MM.1S (cell line): ENCODE measurements at regions not wholly inside any gene's neighbourhood (a gene's known extent, or its start where the extent isn't known, plus 50 kb on each side); places are given as distances from the start of the nearest gene placed in this dataset.

Experiments used
- DNase-seq: peaks from one replicate; pipeline ENCODE4 v3.0.0-alpha.2; 2015
- H2AFZ ChIP-seq: fragments of 300-600 bp; sonication (generic); 2 replicates; pipeline ENCODE4 v1.6.0; 2016; ENCODE audit warnings: antibody characterized with exemption, low read length
- H3F3A ChIP-seq: fragments of 300-600 bp; sonication (generic); 2 replicates; pipeline ENCODE4 v1.6.1; 2016; ENCODE audit warnings: mild to moderate bottlenecking, antibody characterized with exemption, low read length, moderate library complexity, mixed read lengths; ENCODE audit not compliant: insufficient read depth
- H3K27ac ChIP-seq: fragments of 300-600 bp; sonication (generic); 2 replicates; pipeline ENCODE4 v1.5.1; 2016; ENCODE audit warnings: mild to moderate bottlenecking, low read length
- H3K27me3 ChIP-seq: fragments of 300-600 bp; sonication (generic); replicated peaks from 2 replicates; pipeline ENCODE4 v1.6.0; 2016; ENCODE audit warnings: low read length; ENCODE audit not compliant: insufficient read depth
- H3K36me3 ChIP-seq: fragments of 300-600 bp; sonication (generic); replicated peaks from 2 replicates; pipeline ENCODE4 v1.6.1; 2016; ENCODE audit warnings: mild to moderate bottlenecking, low read length, mixed read lengths; ENCODE audit not compliant: insufficient read depth
- H3K4me1 ChIP-seq: fragments of 300-600 bp; sonication (generic); 2 replicates; pipeline ENCODE4 v1.6.1; 2016; ENCODE audit warnings: low read length, mixed read lengths
- H3K4me2 ChIP-seq: fragments of 300-600 bp; sonication (generic); 2 replicates; pipeline ENCODE4 v1.6.0; 2016; ENCODE audit warnings: low read depth, low read length
- H3K4me3 ChIP-seq: fragments of 300-600 bp; sonication (generic); 2 replicates; pipeline ENCODE4 v1.5.1; 2016; ENCODE audit warnings: low read length, mixed read lengths
- H3K79me2 ChIP-seq: fragments of 300-600 bp; sonication (generic); 2 replicates; pipeline ENCODE4 v1.6.1; 2016; ENCODE audit warnings: mixed run types, low read length, mixed read lengths
- H3K9ac ChIP-seq: fragments of 300-600 bp; sonication (generic); 2 replicates; pipeline ENCODE4 v1.6.1; 2016; ENCODE audit warnings: low read length, mixed read lengths
- H3K9me2 ChIP-seq: fragments of 300-600 bp; sonication (generic); replicated peaks from 2 replicates; pipeline ENCODE4 v1.6.1; 2016; ENCODE audit warnings: mild to moderate bottlenecking, low read length, mixed read lengths; ENCODE audit not compliant: insufficient read depth
- H3K9me3 ChIP-seq: fragments of 300-600 bp; sonication (generic); replicated peaks from 2 replicates; pipeline ENCODE4 v1.6.1; 2016; ENCODE audit warnings: mild to moderate bottlenecking, low read length, mixed read lengths; ENCODE audit not compliant: insufficient read depth
- H4K20me1 ChIP-seq: fragments of 300-600 bp; sonication (generic); 2 replicates; pipeline ENCODE4 v1.6.1; 2016; ENCODE audit warnings: mild to moderate bottlenecking, low read length, moderate library complexity, mixed read lengths; ENCODE audit not compliant: insufficient read depth
- EZH2 ChIP-seq: fragments of 300-600 bp; sonication (generic); optimal IDR thresholded peaks from 2 replicates; pipeline ENCODE3; 2017; ENCODE audit warnings: low read depth, mild to moderate bottlenecking, antibody characterized with exemption, low read length, mixed read lengths
- EZH2phosphoT487 ChIP-seq: fragments of 300-600 bp; sonication (generic); IDR thresholded peaks from 2 replicates; pipeline ENCODE4 v1.6.1; 2018; ENCODE audit warnings: antibody characterized with exemption, low read length
- TF ChIP-seq, protein P1 (sequence below): fragments of 300-600 bp; sonication (generic); IDR thresholded peaks from 2 replicates; pipeline ENCODE4 v1.5.1; 2016; ENCODE audit warnings: antibody characterized with exemption, low read length, mixed read lengths

DNA sequence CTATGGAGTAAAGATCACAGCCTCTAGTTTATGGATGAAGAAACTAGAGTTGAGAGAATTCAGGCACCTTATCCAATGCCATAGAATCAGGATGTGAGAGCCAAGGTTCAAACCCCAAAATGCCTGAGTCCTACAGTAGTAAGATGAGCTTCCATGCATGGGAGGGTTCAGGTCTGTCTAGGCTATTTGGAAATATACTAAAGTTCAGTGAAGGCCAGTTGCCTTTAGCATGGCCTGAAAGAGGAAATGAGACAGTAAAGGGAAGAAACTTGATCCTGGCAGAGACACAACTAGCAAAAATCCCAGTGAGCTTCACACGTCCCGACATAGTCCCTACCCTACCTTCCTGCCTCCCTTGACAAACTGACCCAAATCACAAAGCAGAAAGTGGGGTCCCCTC, 317.0 kb downstream of the RASEF start:
- no peaks in the 10 kb centered on the region for H3K36me3 ChIP-seq
- H3K79me2 ChIP-seq = no peaks in the 10 kb centered on the region
- no peak overlapping the region for H3K4me3 ChIP-seq
- no peaks in the 10 kb centered on the region for H4K20me1 ChIP-seq
- no peaks in the 10 kb centered on the region for H3K9me3 ChIP-seq
- no peaks in the 10 kb centered on the region for H3K9me2 ChIP-seq
- H3K4me1 ChIP-seq = no peaks in the 10 kb centered on the region
- no peak for DNase-seq
- TF ChIP-seq, protein P1, sequence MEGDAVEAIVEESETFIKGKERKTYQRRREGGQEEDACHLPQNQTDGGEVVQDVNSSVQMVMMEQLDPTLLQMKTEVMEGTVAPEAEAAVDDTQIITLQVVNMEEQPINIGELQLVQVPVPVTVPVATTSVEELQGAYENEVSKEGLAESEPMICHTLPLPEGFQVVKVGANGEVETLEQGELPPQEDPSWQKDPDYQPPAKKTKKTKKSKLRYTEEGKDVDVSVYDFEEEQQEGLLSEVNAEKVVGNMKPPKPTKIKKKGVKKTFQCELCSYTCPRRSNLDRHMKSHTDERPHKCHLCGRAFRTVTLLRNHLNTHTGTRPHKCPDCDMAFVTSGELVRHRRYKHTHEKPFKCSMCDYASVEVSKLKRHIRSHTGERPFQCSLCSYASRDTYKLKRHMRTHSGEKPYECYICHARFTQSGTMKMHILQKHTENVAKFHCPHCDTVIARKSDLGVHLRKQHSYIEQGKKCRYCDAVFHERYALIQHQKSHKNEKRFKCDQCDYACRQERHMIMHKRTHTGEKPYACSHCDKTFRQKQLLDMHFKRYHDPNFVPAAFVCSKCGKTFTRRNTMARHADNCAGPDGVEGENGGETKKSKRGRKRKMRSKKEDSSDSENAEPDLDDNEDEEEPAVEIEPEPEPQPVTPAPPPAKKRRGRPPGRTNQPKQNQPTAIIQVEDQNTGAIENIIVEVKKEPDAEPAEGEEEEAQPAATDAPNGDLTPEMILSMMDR = no peak
- no peak for TF ChIP-seq EZH2phosphoT487
- TF ChIP-seq EZH2 = no peak
- H3K4me2 ChIP-seq = no peak overlapping the region
- no peak overlapping the region for H2AFZ ChIP-seq
- H3K27ac ChIP-seq = no peak overlapping the region
- no peak overlapping the region for H3K9ac ChIP-seq
- H3F3A ChIP-seq = no peaks in the 10 kb centered on the region
- H3K27me3 ChIP-seq = no peaks in the 10 kb centered on the region

DNA sequence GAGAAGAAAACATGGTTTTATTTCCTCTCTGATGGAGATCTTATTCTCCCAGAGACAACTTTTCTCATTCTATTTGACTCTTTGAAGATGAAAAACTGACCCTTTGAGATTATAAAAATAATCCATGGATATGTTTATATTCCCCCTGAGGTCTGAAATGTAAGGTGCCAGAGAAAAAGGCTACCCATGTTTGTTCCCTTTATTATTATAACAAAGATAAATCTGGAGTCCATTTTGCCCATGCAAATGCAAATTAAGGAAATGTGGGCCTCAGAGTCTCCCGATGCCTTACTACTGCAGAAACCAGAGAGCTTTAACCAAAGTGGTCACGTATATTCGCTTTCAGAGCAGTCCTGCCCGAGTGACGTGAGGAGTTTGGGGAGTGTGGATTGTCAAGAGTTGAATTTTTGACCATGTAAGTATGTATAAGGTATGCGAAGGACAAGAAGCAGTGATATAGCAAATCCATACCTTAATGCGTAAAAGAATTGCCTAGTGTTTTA, 312.5 kb downstream of the RASEF start:
- Histone ChIP-seq H2AFZ (no peak overlapping the region), H3K79me2 (no peaks in the 10 kb centered on the region), H3K4me1 (no peaks in the 10 kb centered on the region), H3K27me3 (no peaks in the 10 kb centered on the region), H3K27ac (no peak overlapping the region), H3K9me2 (no peaks in the 10 kb centered on the region), H3K9ac (no peak overlapping the region), H3K4me2 (no peak overlapping the region), H3F3A (no peaks in the 10 kb centered on the region), H3K36me3 (no peaks in the 10 kb centered on the region), H3K9me3 (no peaks in the 10 kb centered on the region), H3K4me3 (no peak overlapping the region), H4K20me1 (no peaks in the 10 kb centered on the region)
- DNase-seq = no peak
- TF ChIP-seq EZH2 (no peak), EZH2phosphoT487 (no peak)
- TF ChIP-seq, protein P1 = no peak

DNA sequence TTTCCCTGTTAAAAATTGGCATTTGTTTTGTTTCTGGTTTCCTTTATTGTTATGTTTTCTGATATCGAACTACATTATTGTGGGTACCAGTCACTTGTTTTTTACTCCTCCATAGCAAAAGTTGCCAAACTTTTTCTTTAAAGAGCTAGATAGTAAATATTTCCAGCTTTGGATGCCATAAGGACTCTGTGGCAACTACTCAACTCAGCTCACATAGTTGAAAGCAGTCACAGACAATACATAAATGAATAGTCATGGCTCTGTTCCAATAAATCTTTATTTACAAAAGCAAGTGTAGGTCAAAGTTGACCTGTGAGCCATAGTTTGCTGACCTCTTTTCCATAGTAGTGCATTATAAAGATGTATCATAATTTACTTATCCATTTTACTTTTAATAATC, 305.0 kb downstream of the RASEF start:
- Histone ChIP-seq H3K4me2 (no peak overlapping the region), H3K9ac (no peak overlapping the region), H3F3A (no peaks in the 10 kb centered on the region), H3K4me1 (no peaks in the 10 kb centered on the region), H3K36me3 (no peaks in the 10 kb centered on the region), H3K79me2 (no peaks in the 10 kb centered on the region), H2AFZ (no peak overlapping the region), H3K9me2 (no peaks in the 10 kb centered on the region), H3K9me3 (no peaks in the 10 kb centered on the region), H3K27me3 (no peaks in the 10 kb centered on the region), H3K4me3 (no peak overlapping the region), H4K20me1 (no peaks in the 10 kb centered on the region), H3K27ac (no peak overlapping the region)
- TF ChIP-seq EZH2phosphoT487 = no peak
- TF ChIP-seq, protein P1 = no peak
- no peak for TF ChIP-seq EZH2
- DNase-seq = no peak
